ENCODE measurements at regions not wholly inside any gene's neighbourhood (a gene's known extent, or its start where the extent isn't known, plus 50 kb on each side); places are given as distances from the start of the nearest gene placed in this dataset.

- Histone ChIP-seq H3K27me3 (ENCODE audit: insufficient read depth, insufficient read length) (no peaks in the 10 kb centered on the region), H3K9ac (ENCODE audit: insufficient read length, low read depth) (no peak overlapping the region), H3K4me3 (ENCODE audit: insufficient read length, low read depth) (no peak overlapping the region), H3K9me3 (ENCODE audit: insufficient read depth, low read length) (no peaks in the 10 kb centered on the region), H3K36me3 (ENCODE audit: insufficient read depth, insufficient read length, low read length) (no peaks in the 10 kb centered on the region), H3K4me1 (ENCODE audit: insufficient read depth, insufficient read length) (no peaks in the 10 kb centered on the region)
- TF ChIP-seq SUZ12 (IDR thresholded peaks at IDR 0.05; ENCODE audit: extremely low read depth, insufficient read depth, insufficient read length) (no peak), ZNF274 (IDR thresholded peaks at IDR 0.05; ENCODE audit: low read depth, low read length) (no peak), YY1 (IDR thresholded peaks at IDR 0.05; ENCODE audit: insufficient read depth, insufficient read length) (no peak)
- no peak for DNase-seq (ENCODE audit: low read depth, low spot score)
Measured at GRCh38 chr13:97520061-97520460, 86.1 kb downstream of the RAP2A start.

DNA sequence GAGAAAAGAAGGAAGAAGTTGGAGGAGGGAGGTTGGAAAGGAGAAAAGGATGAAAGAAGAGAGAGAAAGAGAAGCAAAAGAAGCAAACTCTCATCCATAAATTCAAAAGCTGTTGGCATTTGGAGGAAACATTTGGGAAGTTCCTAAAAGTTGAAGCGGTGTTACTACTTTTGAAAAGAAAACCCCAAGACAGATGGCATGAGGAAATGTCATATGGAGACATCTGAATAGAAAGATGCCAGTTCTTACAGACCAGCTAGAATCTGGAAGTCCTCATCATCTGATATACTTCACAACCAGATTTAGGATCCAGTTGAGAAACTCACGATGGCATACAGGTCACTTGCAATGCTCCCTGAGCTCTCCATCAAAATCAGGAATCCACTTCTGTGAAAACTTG is 86.9 kb downstream of the RAP2A start:
- no peaks in the 10 kb centered on the region for H3K4me1 ChIP-seq (ENCODE audit: insufficient read depth, insufficient read length)
- H3K4me3 ChIP-seq (ENCODE audit: insufficient read length, low read depth): no peak overlapping the region
- H3K9me3 ChIP-seq (ENCODE audit: insufficient read depth, low read length): no peaks in the 10 kb centered on the region
- no peaks in the 10 kb centered on the region for H3K27me3 ChIP-seq (ENCODE audit: insufficient read depth, insufficient read length)
- no peaks in the 10 kb centered on the region for H3K36me3 ChIP-seq (ENCODE audit: insufficient read depth, insufficient read length, low read length)
- DNase-seq (ENCODE audit: low read depth, low spot score): no peak
- TF ChIP-seq ZNF274 (IDR thresholded peaks at IDR 0.05; ENCODE audit: low read depth, low read length) (no peak), YY1 (IDR thresholded peaks at IDR 0.05; ENCODE audit: insufficient read depth, insufficient read length) (no peak), SUZ12 (IDR thresholded peaks at IDR 0.05; ENCODE audit: extremely low read depth, insufficient read depth, insufficient read length) (no peak)
- no peak overlapping the region for H3K9ac ChIP-seq (ENCODE audit: insufficient read length, low read depth)

DNA sequence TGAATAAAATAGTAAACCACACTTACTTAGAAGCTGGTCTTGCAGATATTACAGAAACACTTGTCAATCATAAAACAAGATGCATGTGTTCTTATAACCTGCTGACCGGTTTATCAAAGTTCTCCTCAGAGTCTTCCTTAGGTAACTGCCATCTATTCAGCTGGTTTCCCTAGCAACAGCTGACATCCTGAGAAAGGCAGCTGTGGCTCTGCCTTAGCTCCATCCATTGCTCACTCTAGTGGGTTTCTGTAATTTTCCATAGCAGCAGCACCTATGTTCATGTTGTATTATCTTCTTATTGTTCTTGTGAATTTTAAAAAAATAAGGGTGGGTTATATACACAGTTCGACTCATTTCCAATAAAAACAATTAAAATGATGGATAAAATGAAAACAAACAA is 87.8 kb downstream of the RAP2A start:
- H3K4me3 ChIP-seq (ENCODE audit: insufficient read length, low read depth): no peak overlapping the region
- no peaks in the 10 kb centered on the region for H3K4me1 ChIP-seq (ENCODE audit: insufficient read depth, insufficient read length)
- no peak for DNase-seq (ENCODE audit: low read depth, low spot score)
- no peak for TF ChIP-seq SUZ12 (IDR thresholded peaks at IDR 0.05; ENCODE audit: extremely low read depth, insufficient read depth, insufficient read length)
- TF ChIP-seq YY1 (IDR thresholded peaks at IDR 0.05; ENCODE audit: insufficient read depth, insufficient read length): no peak
- no peak for TF ChIP-seq ZNF274 (IDR thresholded peaks at IDR 0.05; ENCODE audit: low read depth, low read length)
- no peaks in the 10 kb centered on the region for H3K9me3 ChIP-seq (ENCODE audit: insufficient read depth, low read length)
- H3K27me3 ChIP-seq (ENCODE audit: insufficient read depth, insufficient read length): no peaks in the 10 kb centered on the region
- H3K36me3 ChIP-seq (ENCODE audit: insufficient read depth, insufficient read length, low read length): no peaks in the 10 kb centered on the region
- H3K9ac ChIP-seq (ENCODE audit: insufficient read length, low read depth): no peak overlapping the region

GRCh38 chr13:97522243-97522642 is 88.3 kb downstream of the RAP2A start:
- H3K36me3 ChIP-seq (ENCODE audit: insufficient read depth, insufficient read length, low read length): no peaks in the 10 kb centered on the region
- H3K9ac ChIP-seq (ENCODE audit: insufficient read length, low read depth): no peak overlapping the region
- TF ChIP-seq ZNF274 (IDR thresholded peaks at IDR 0.05; ENCODE audit: low read depth, low read length) (no peak), SUZ12 (IDR thresholded peaks at IDR 0.05; ENCODE audit: extremely low read depth, insufficient read depth, insufficient read length) (no peak), YY1 (IDR thresholded peaks at IDR 0.05; ENCODE audit: insufficient read depth, insufficient read length) (no peak)
- H3K9me3 ChIP-seq (ENCODE audit: insufficient read depth, low read length): no peaks in the 10 kb centered on the region
- H3K27me3 ChIP-seq (ENCODE audit: insufficient read depth, insufficient read length): no peaks in the 10 kb centered on the region
- DNase-seq (ENCODE audit: low read depth, low spot score): no peak
- no peaks in the 10 kb centered on the region for H3K4me1 ChIP-seq (ENCODE audit: insufficient read depth, insufficient read length)
- H3K4me3 ChIP-seq (ENCODE audit: insufficient read length, low read depth): no peak overlapping the region

DNA sequence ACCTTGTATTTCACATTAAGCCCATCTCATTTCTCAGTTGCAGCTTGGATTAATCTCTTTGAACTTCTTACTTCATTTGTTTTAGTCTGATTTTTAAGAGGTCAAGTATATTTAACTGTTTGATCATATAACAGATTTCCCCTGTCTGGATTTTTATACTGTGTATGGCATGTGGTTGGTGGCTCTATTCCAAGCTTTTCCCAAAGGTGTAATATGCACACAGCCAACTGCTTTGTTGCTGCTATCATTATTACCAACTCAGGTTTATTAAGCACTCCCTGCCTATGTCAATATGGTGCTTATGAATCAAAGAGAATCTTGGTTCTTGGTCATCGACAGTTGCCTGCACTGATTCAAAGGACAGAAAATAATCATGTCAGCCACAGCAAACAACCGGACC is 92.6 kb downstream of the RAP2A start:
- TF ChIP-seq SUZ12 (IDR thresholded peaks at IDR 0.05; ENCODE audit: extremely low read depth, insufficient read depth, insufficient read length) (no peak), ZNF274 (IDR thresholded peaks at IDR 0.05; ENCODE audit: low read depth, low read length) (no peak), YY1 (IDR thresholded peaks at IDR 0.05; ENCODE audit: insufficient read depth, insufficient read length) (no peak)
- no peaks in the 10 kb centered on the region for H3K27me3 ChIP-seq (ENCODE audit: insufficient read depth, insufficient read length)
- no peaks in the 10 kb centered on the region for H3K9me3 ChIP-seq (ENCODE audit: insufficient read depth, low read length)
- H3K36me3 ChIP-seq (ENCODE audit: insufficient read depth, insufficient read length, low read length): no peaks in the 10 kb centered on the region
- no peak for DNase-seq (ENCODE audit: low read depth, low spot score)
- H3K4me3 ChIP-seq (ENCODE audit: insufficient read length, low read depth): no peak overlapping the region
- no peak overlapping the region for H3K9ac ChIP-seq (ENCODE audit: insufficient read length, low read depth)
- no peaks in the 10 kb centered on the region for H3K4me1 ChIP-seq (ENCODE audit: insufficient read depth, insufficient read length)

GRCh38 chr13:97528518-97528917 is 94.5 kb downstream of the RAP2A start:
- no peaks in the 10 kb centered on the region for H3K27me3 ChIP-seq (ENCODE audit: insufficient read depth, insufficient read length)
- no peaks in the 10 kb centered on the region for H3K4me1 ChIP-seq (ENCODE audit: insufficient read depth, insufficient read length)
- no peaks in the 10 kb centered on the region for H3K36me3 ChIP-seq (ENCODE audit: insufficient read depth, insufficient read length, low read length)
- no peak overlapping the region for H3K9ac ChIP-seq (ENCODE audit: insufficient read length, low read depth)
- no peak for DNase-seq (ENCODE audit: low read depth, low spot score)
- TF ChIP-seq SUZ12 (IDR thresholded peaks at IDR 0.05; ENCODE audit: extremely low read depth, insufficient read depth, insufficient read length) (no peak), YY1 (IDR thresholded peaks at IDR 0.05; ENCODE audit: insufficient read depth, insufficient read length) (no peak), ZNF274 (IDR thresholded peaks at IDR 0.05; ENCODE audit: low read depth, low read length) (no peak)
- H3K9me3 ChIP-seq (ENCODE audit: insufficient read depth, low read length): no peaks in the 10 kb centered on the region
- no peak overlapping the region for H3K4me3 ChIP-seq (ENCODE audit: insufficient read length, low read depth)

- TF ChIP-seq SUZ12 (IDR thresholded peaks at IDR 0.05; ENCODE audit: extremely low read depth, insufficient read depth, insufficient read length) (no peak), YY1 (IDR thresholded peaks at IDR 0.05; ENCODE audit: insufficient read depth, insufficient read length) (no peak), ZNF274 (IDR thresholded peaks at IDR 0.05; ENCODE audit: low read depth, low read length) (no peak)
- Histone ChIP-seq H3K9me3 (ENCODE audit: insufficient read depth, low read length) (no peaks in the 10 kb centered on the region), H3K4me3 (ENCODE audit: insufficient read length, low read depth) (no peak overlapping the region), H3K4me1 (ENCODE audit: insufficient read depth, insufficient read length) (no peaks in the 10 kb centered on the region), H3K9ac (ENCODE audit: insufficient read length, low read depth) (no peak overlapping the region), H3K36me3 (ENCODE audit: insufficient read depth, insufficient read length, low read length) (no peaks in the 10 kb centered on the region), H3K27me3 (ENCODE audit: insufficient read depth, insufficient read length) (no peaks in the 10 kb centered on the region)
- DNase-seq (ENCODE audit: low read depth, low spot score): no peak
Measured at GRCh38 chr13:97534540-97534939, 100.6 kb downstream of the RAP2A start.

- Histone ChIP-seq H3K36me3 (ENCODE audit: insufficient read depth, insufficient read length, low read length) (no peaks in the 10 kb centered on the region), H3K9me3 (ENCODE audit: insufficient read depth, low read length) (no peaks in the 10 kb centered on the region), H3K4me3 (ENCODE audit: insufficient read length, low read depth) (no peak overlapping the region), H3K4me1 (ENCODE audit: insufficient read depth, insufficient read length) (no peaks in the 10 kb centered on the region), H3K27me3 (ENCODE audit: insufficient read depth, insufficient read length) (no peaks in the 10 kb centered on the region), H3K9ac (ENCODE audit: insufficient read length, low read depth) (no peak overlapping the region)
- TF ChIP-seq YY1 (IDR thresholded peaks at IDR 0.05; ENCODE audit: insufficient read depth, insufficient read length) (no peak), ZNF274 (IDR thresholded peaks at IDR 0.05; ENCODE audit: low read depth, low read length) (no peak), SUZ12 (IDR thresholded peaks at IDR 0.05; ENCODE audit: extremely low read depth, insufficient read depth, insufficient read length) (no peak)
- no peak for DNase-seq (ENCODE audit: low read depth, low spot score)
Measured at GRCh38 chr13:97535614-97536013, 101.6 kb downstream of the RAP2A start.

Data from NT2/D1 (cell line).